H1 (cell line): ENCODE measurements at regions not wholly inside any gene's neighbourhood (a gene's known extent, or its start where the extent isn't known, plus 50 kb on each side); places are given as distances from the start of the nearest gene placed in this dataset.

Source experiments
- CTCF ChIA-PET: fragments of 300-600 bp; sonication (Branson Sonifier 250); formaldehyde crosslinking; loops from one replicate; lab custom pipeline; 2021; ENCODE audit not compliant: partially characterized antibody; lab: Charles Lee
- POLR2A ChIA-PET: fragments of 300-600 bp; sonication (Branson Sonifier 250); formaldehyde crosslinking; loops from one replicate; lab custom pipeline; 2021; ENCODE audit warnings: inconsistent platforms; ENCODE audit not compliant: partially characterized antibody; lab: Charles Lee
- DNase-seq, 2 experiments: peaks; one replicate each; pipeline versions ENCODE4 v3.0.0 to v3.0.0-alpha.2; 2010 to 2022; ENCODE audit warnings: low spot score in 2 of 2, low read depth in 1 of 2, mixed read lengths in 1 of 2
- FAIRE-seq: peaks from 2 replicates; lab custom pipeline; 2011; peaks lifted over from hg19 to GRCh38; lab: Jason Lieb, UNC
- H2AFZ ChIP-seq: 2 replicates; pipeline ENCODE4 v1.8.1; 2012; ENCODE audit warnings: low read length, inconsistent platforms
- H2AK5ac ChIP-seq: 2 replicates; pipeline ENCODE4 v1.6.1; 2013; ENCODE audit warnings: low read depth, low read length
- H2BK120ac ChIP-seq: replicated peaks from 2 replicates; pipeline ENCODE3; 2013; ENCODE audit warnings: low read depth, low read length, inconsistent platforms
- H2BK12ac ChIP-seq: 2 replicates; pipeline ENCODE4 v1.6.1; 2013; ENCODE audit warnings: low read depth, low read length
- H2BK15ac ChIP-seq: 2 replicates; pipeline ENCODE4 v1.6.1; 2013; ENCODE audit warnings: low read length
- H2BK20ac ChIP-seq: 2 replicates; pipeline ENCODE4 v1.6.1; 2013; ENCODE audit warnings: low read length
- H2BK5ac ChIP-seq: 2 replicates; pipeline ENCODE4 v1.6.1; 2013; ENCODE audit warnings: low read depth, low read length
- H3K14ac ChIP-seq: 2 replicates; pipeline ENCODE4 v1.6.1; 2013; ENCODE audit warnings: inconsistent platforms; ENCODE audit not compliant: insufficient read length
- H3K18ac ChIP-seq: 2 replicates; pipeline ENCODE4 v1.6.1; 2013; ENCODE audit warnings: low read length; ENCODE audit errors: extremely low read depth
- H3K23ac ChIP-seq: 2 replicates; pipeline ENCODE4 v1.6.1; 2013; ENCODE audit warnings: inconsistent platforms; ENCODE audit not compliant: insufficient read length
- H3K23me2 ChIP-seq: 2 replicates; pipeline ENCODE4 v1.6.1; 2013; ENCODE audit warnings: low read depth, low read length
- H3K27ac ChIP-seq: 2 replicates; pipeline ENCODE4 v1.6.1; 2011; ENCODE audit warnings: low read depth, low read length, inconsistent platforms
- H3K27me3 ChIP-seq, 4 experiments: replicated peaks in 1 of 4; 1 replicate in 1 of 4; 2 replicates in 3 of 4; pipeline versions ENCODE4 v1.6.1 to v1.8.1; 2011 to 2013; ENCODE audit warnings: low read length in 3 of 4, mild to moderate bottlenecking in 3 of 4, inconsistent platforms in 2 of 4, mixed read lengths in 2 of 4, moderate library complexity in 1 of 4; ENCODE audit not compliant: control insufficient read depth in 3 of 4, insufficient read depth in 3 of 4; ENCODE audit errors: extremely low read depth in 1 of 4
- H3K36me3 ChIP-seq, 4 experiments: 2 replicates each; pipeline versions ENCODE4 v1.6.1 to v1.8.1; 2011 to 2013; ENCODE audit warnings: mild to moderate bottlenecking in 4 of 4, low read length in 3 of 4, moderate library complexity in 2 of 4, control low read depth in 1 of 4, inconsistent platforms in 1 of 4; ENCODE audit not compliant: insufficient read depth in 4 of 4, control insufficient read depth in 2 of 4
- H3K4ac ChIP-seq: replicated peaks from 2 replicates; pipeline ENCODE3; 2013; ENCODE audit warnings: low read length, low read depth, mixed read lengths, inconsistent platforms; ENCODE audit not compliant: insufficient read length
- H3K4me1 ChIP-seq, 4 experiments: replicated peaks in 1 of 4; 1 replicate in 1 of 4; 2 replicates in 3 of 4; pipeline versions ENCODE4 v1.6.1 to v1.8.1; 2011 to 2013; ENCODE audit warnings: low read length in 3 of 4, inconsistent platforms in 2 of 4, mixed read lengths in 1 of 4; ENCODE audit not compliant: insufficient read depth in 4 of 4, control insufficient read depth in 3 of 4
- H3K4me2 ChIP-seq, 2 experiments: 2 replicates each; pipeline versions ENCODE4 v1.6.1 to v1.8.1; 2011 to 2013; ENCODE audit warnings: low read depth in 2 of 2, low read length in 2 of 2, control low read depth in 1 of 2, inconsistent platforms in 1 of 2, mild to moderate bottlenecking in 1 of 2; ENCODE audit not compliant: insufficient read depth in 1 of 2
- H3K4me3 ChIP-seq, 4 experiments: fragments of 200-600, 300-600 bp in 1 of 4; sonication (generic), shearing (Covaris generic), sonication (Bioruptor Twin) in 1 of 4; 2 replicates each; pipeline versions ENCODE4 v1.5.1 to v1.8.1; 2011 to 2016; ENCODE audit warnings: low read length in 4 of 4, low read depth in 3 of 4, control low read depth in 2 of 4, inconsistent platforms in 2 of 4, mild to moderate bottlenecking in 2 of 4, mixed read lengths in 1 of 4, moderate library complexity in 1 of 4; ENCODE audit not compliant: insufficient read depth in 2 of 4; ENCODE audit errors: extremely low read depth in 1 of 4
- H3K56ac ChIP-seq: replicated peaks from 2 replicates; pipeline ENCODE3; 2013; ENCODE audit warnings: low read depth, mild to moderate bottlenecking, mixed read lengths, low read length, inconsistent platforms; ENCODE audit not compliant: insufficient read length
- H3K79me1 ChIP-seq: 2 replicates; pipeline ENCODE4 v1.6.1; 2013; ENCODE audit warnings: low read depth, low read length, control low read depth
- H3K79me2 ChIP-seq, 2 experiments: 2 replicates each; pipeline versions ENCODE4 v1.6.1 to v1.8.1; 2012 to 2013; ENCODE audit warnings: low read length in 2 of 2, mild to moderate bottlenecking in 2 of 2, inconsistent platforms in 1 of 2; ENCODE audit not compliant: insufficient read depth in 2 of 2, control insufficient read depth in 1 of 2
- H3K9ac ChIP-seq, 4 experiments: replicated peaks in 1 of 4; 1 replicate in 1 of 4; 2 replicates in 3 of 4; pipeline versions ENCODE4 v1.6.1 to v1.8.1; 2011 to 2013; ENCODE audit warnings: low read depth in 3 of 4, low read length in 3 of 4, control low read depth in 2 of 4, mild to moderate bottlenecking in 2 of 4, moderate library complexity in 2 of 4, inconsistent platforms in 1 of 4; ENCODE audit errors: extremely low read depth in 1 of 4
- H3K9me3 ChIP-seq, 2 experiments: 2 replicates each; pipeline versions ENCODE4 v1.6.1 to v1.8.1; 2012 to 2013; ENCODE audit warnings: mild to moderate bottlenecking in 2 of 2, moderate library complexity in 2 of 2, control low read depth in 1 of 2, inconsistent platforms in 1 of 2, low read depth in 1 of 2, low read length in 1 of 2, mixed read lengths in 1 of 2; ENCODE audit not compliant: insufficient read depth in 2 of 2
- H4K20me1 ChIP-seq, 2 experiments: replicated peaks in 1 of 2; 2 replicates each; pipeline versions ENCODE3 to v1.8.1; 2011 to 2013; ENCODE audit warnings: inconsistent platforms in 2 of 2, low read length in 2 of 2, mild to moderate bottlenecking in 1 of 2; ENCODE audit not compliant: insufficient read depth in 2 of 2, control insufficient read depth in 1 of 2
- H4K5ac ChIP-seq: 2 replicates; pipeline ENCODE4 v1.6.1; 2013; ENCODE audit warnings: low read length, low read depth, mixed read lengths, inconsistent platforms; ENCODE audit not compliant: insufficient read length
- H4K8ac ChIP-seq: 2 replicates; pipeline ENCODE4 v1.8.0; 2013; ENCODE audit warnings: mild to moderate bottlenecking, moderate library complexity, low read length, inconsistent platforms; ENCODE audit not compliant: insufficient read depth; ENCODE audit errors: extremely low read depth
- H4K91ac ChIP-seq: replicated peaks from 2 replicates; pipeline ENCODE3; 2013; ENCODE audit warnings: low read length, mixed read lengths, inconsistent platforms; ENCODE audit not compliant: insufficient read length
- BACH1 ChIP-seq: IDR thresholded peaks from 2 replicates; pipeline ENCODE4 v1.6.1; 2012; ENCODE audit warnings: low read length, improper control_type of control experiment
- FOSL1 ChIP-seq: IDR thresholded peaks from 2 replicates; pipeline ENCODE4 v1.6.1; 2011; ENCODE audit warnings: mild to moderate bottlenecking, low read depth, low read length, moderate library complexity; ENCODE audit not compliant: insufficient read depth
- GABPA ChIP-seq: IDR thresholded peaks from 2 replicates; pipeline ENCODE4 v1.6.1; 2011; ENCODE audit warnings: mild to moderate bottlenecking, low read length, moderate library complexity, borderline replicate concordance; ENCODE audit not compliant: insufficient read depth
- RFX5 ChIP-seq: IDR thresholded peaks from 2 replicates; pipeline ENCODE4 v1.6.1; 2011; ENCODE audit warnings: low read depth, low read length, improper control_type of control experiment, borderline replicate concordance
- SUZ12 ChIP-seq: fragments of 200-600 bp; sonication (generic); IDR thresholded peaks from 2 replicates; pipeline ENCODE4 v1.6.1; 2012; ENCODE audit warnings: mild to moderate bottlenecking, inconsistent platforms, low read length, moderate library complexity, mixed read lengths
- TBP ChIP-seq: IDR thresholded peaks from 2 replicates; pipeline ENCODE4 v1.6.1; 2011; ENCODE audit warnings: low read depth, low read length, improper control_type of control experiment
- WGBS, 2 experiments: shearing (Covaris generic) in 1 of 2; methylation state at CpG; one replicate each; pipeline versions ENCODE4 v1.1.6 to v1.1.7; 2013 to 2015; ENCODE audit warnings: low lambda C conversion rate in 2 of 2, mixed read lengths in 2 of 2, inconsistent platforms in 1 of 2, low coverage in 1 of 2, missing lambda C conversion rate in 1 of 2; ENCODE audit not compliant: insufficient replicate concordance in 2 of 2, insufficient coverage in 1 of 2, insufficient read length in 1 of 2; ENCODE audit errors: extremely low coverage in 1 of 2, missing lambda C conversion rate in 1 of 2; 5-methylcytosine and 5-hydroxymethylcytosine counted together

DNA sequence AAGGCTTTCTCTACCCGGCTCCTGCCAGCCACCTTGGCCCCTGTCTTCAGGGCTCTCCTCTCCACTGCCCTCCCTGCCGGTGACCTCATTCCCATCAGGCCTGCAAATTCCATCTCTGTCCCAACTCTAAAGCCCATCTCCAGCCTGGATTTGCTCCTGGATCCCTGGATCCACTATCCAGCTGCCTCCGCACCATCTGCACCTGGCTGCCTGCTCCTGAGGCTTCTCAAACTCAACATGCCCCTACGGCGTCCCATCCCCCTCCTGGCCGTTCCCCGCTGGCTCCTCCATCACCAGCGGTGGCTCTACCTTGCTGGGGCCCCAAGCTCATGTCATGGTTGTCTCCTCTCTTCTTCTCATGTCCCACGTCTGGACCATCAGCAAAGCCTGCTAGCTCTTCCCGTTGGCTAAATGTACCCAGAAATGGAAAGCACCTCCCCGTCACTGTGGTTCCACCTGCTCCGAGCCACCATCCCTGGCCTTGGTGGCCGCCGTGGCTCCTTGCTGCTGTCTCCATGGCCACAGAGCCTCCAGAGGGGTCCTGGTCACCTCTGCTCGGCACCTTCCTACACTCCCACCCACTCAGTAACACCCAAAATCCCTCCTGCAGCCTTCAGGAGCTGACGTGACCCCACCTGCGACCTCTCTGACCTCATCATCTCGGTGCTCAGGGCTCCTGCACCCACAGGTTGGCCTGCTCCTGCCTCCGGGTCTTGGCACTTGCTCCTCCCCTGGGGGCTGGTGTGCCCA lies 58.5 kb downstream of the ADRA2C start:
- Histone ChIP-seq H4K91ac (no peak overlapping the region), H3K9ac (no peak overlapping the region), H3K14ac (no peak overlapping the region), H3K27me3 (no peaks in the 10 kb centered on the region; a peak in 2 of 7 replicates), H2AK5ac (no peak overlapping the region), H3K56ac (no peak overlapping the region), H3K4me3 (no peak overlapping the region), H3K27ac (no peak overlapping the region), H3K36me3 (no peaks in the 10 kb centered on the region), H2BK12ac (no peak overlapping the region), H3K79me2 (no peaks in the 10 kb centered on the region), H3K23me2 (no peaks in the 10 kb centered on the region; the same call in 1 of the 2 replicates), H2BK120ac (no peak overlapping the region), H2BK20ac (no peak overlapping the region), H4K8ac (no peak overlapping the region), H3K18ac (no peak overlapping the region), H3K9me3 (no peaks in the 10 kb centered on the region), H2AFZ (no peak overlapping the region), H3K4ac (no peak overlapping the region), H4K20me1 (no peaks in the 10 kb centered on the region), H3K79me1 (no peaks in the 10 kb centered on the region), H2BK5ac (no peak overlapping the region), H3K23ac (no peak overlapping the region), H3K4me2 (no peak overlapping the region), H4K5ac (no peak overlapping the region), H3K4me1 (peaks cover 0 to 18% (median 8%) of the 10 kb centered on the region in 4 experiments; a peak in 5 of 7 replicates), H2BK15ac (no peak overlapping the region)
- CTCF ChIA-PET = interaction anchor here (0.8 to 5.9 kb wide), 4 partner anchors 25 to 101 kb away, joined by 3 to 38 read pairs (median 3); no protein-coding TSS in a partner anchor
- FAIRE-seq = no peak
- WGBS, 2 experiments = 88% methylated on average over 19 of the region's 19 CpGs; no CpG with 5 or more reads in 1 of the 2 experiments
- no peak for DNase-seq
- POLR2A ChIA-PET = no interaction called here
- TF ChIP-seq FOSL1 (no peak), SUZ12 (no peak), RFX5 (no peak), TBP (no peak), GABPA (no peak), BACH1 (no peak)
